HG03342 (cell line): ENCODE measurements at regions not wholly inside any gene's neighbourhood (a gene's known extent, or its start where the extent isn't known, plus 50 kb on each side); places are given as distances from the start of the nearest gene placed in this dataset.

ENCODE experiments used
- ATAC-seq: cut with Tn5 transposase; IDR thresholded peaks from one replicate; pipeline ENCODE4 v1.9.1; 2021; ENCODE audit warnings: mild to moderate bottlenecking, moderate library complexity; ENCODE audit not compliant: unreplicated experiment

DNA sequence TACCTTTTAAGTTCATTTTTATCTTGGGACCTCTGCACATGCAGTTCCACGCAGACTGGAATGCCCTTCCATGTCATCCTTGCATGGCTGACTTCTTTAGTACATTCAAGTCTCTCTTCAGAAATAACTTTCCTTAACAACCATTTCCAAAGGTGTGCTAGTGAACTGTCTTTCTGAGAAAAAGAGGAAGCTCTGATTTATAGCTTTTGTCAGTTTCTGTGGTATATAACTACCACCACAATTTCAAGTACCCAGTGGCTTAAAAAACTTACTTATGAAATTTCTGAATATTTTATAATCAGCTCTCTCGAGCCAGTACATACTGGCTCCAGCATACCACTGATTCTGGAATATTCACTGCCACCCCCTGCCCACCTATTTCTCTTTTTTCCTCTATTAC lies 1613.8 kb downstream of the MAT2B start:
- ATAC-seq, result no peak

DNA sequence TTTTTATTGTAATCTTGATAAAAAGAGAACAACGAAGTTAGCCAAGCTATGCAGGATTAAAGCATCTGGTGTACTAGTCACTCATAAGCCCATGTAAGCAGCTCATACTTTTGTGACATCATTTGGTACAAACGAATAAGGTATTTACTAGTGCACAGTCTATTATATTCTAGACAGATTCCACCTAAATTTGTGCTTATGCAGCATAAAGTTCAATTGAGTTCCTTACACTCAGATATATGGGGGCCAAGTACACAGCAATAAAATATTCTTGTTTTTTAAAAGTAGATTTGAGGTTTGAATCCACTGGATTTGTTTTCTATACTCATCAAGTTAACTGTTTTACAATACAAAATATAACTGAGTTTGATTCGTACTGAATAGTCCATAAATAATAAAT lies 1621.2 kb downstream of the MAT2B start:
- ATAC-seq, result no peak

DNA sequence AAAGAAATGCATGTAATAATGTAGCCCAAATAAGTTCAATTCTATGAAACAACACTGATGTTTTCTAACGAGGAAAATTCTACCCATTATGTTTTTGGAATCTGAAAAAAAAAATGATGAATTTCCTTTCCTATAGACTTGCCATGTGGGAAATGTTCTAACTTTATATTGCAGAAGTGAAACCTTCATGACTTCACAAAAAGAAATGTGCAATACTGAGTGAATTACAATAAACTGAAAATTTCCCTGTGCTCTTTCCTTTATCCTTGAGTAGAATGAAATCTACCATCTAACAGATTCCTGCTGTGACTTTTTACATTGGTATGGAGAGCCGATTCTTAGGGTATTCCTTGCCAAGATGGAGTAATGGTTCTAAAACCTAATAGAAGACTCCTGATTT lies 1622.5 kb downstream of the MAT2B start:
- no peak for ATAC-seq

DNA sequence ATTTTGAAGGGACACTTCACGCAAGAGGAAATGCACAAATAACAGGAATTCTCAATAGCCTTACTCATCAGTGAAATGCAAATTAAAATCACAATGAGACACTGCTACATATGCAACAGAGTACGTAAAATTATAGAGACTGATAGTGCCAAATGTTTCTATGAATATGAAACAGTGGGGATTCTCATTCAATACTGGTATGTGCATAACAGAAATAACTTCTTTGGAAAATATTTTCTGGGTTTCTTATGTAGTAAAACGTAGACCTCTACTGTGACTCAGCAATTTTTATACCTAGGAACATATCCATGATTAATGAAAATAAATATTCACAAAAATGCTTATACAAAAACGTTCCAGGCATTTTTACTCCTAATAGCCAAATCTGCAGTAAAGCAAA lies 1625.2 kb downstream of the MAT2B start:
- ATAC-seq, result no peak

DNA sequence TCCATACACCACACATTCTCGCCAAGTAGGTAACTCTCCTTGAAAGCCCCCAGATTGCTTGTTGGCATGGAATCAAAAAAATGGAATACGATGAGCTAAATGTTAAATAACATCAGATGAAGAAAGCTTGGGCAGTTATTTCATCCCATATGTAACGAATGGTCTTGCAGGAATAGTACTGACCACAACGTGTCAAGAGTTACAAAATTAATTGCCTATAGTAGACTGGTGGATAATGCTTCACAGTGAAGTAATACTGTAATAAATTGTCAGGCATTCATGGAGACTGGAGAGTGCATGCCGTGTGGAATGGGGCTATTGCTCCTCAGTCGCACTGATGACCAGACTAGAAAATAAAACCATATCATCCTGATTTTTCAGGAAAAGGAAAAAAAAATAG lies 1628.7 kb downstream of the MAT2B start:
- no peak for ATAC-seq

DNA sequence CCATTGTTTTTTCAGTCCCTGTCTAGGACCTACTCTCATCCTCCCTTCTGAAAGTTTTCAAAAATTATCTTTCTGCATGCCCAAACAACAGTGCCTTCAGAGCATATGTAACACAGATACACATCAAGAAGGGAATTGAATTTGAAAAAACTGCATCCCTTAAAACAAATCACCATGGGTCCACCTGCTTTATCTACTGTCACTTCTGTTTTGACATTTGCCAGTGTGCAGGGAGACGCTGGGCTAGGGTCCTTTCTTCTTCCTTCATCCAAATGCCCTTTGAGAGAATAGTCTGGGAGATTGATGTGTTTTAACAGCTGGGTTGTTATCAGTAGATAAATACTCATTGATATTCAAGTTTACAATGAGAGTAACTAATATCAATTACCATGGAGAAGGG lies 1630.1 kb downstream of the MAT2B start:
- ATAC-seq, result no peak

DNA sequence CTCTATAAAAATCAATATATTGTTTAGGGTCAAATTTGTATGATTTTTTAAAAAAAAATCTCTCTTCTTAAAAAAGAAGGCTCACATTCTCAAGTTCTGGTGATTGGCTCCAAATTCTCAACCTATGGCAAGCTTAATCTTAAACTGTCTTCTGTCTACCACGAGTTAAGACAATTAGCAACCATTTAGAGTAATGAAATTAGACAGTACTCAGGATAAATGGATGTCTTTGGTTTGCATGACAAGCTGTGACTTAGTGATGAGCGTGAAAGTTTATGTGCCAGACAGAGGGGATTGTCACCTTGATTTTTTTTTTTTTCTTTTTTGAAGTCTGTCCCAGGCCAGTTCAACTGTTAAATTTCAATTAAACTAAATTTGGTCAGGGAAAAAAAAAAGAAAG lies 1632.3 kb downstream of the MAT2B start:
- no peak for ATAC-seq

DNA sequence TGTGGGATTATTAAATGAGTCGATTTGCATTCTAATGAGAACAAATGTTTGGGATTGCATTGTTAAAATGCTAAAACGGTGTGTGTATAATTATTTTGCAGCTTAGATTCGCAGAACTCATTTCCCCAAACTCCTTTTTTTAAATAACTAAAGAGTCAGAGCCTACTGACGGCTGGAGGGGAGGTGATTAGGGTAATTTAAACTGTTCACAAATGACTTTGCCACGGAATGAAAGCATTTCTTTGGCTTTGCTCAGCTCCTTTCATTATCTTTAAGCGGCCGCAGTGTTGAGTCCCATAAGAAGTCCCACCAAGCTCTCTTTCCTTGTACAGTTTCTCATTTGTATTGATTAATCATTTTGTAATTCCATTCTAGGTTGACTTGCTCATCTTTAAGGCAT lies 1632.8 kb downstream of the MAT2B start:
- ATAC-seq, result no peak

DNA sequence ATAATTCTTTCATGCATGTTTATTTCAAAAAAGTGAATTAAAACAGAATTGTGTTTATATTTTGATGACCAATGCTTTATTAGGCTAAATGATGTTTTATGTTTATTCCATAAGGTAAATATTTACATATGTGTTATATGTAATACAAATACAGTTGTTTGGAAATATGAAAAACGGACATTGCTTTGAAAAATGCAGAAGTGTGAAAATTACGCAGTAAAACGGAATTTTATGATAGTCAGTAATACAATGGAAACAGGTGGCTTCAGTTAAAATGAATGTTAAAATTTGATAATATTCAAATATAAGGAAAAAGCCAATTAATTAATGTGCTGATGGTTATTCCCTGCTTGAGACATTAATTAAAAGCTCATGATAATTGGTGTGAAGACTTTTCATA lies 1633.8 kb downstream of the MAT2B start:
- ATAC-seq, result no peak

DNA sequence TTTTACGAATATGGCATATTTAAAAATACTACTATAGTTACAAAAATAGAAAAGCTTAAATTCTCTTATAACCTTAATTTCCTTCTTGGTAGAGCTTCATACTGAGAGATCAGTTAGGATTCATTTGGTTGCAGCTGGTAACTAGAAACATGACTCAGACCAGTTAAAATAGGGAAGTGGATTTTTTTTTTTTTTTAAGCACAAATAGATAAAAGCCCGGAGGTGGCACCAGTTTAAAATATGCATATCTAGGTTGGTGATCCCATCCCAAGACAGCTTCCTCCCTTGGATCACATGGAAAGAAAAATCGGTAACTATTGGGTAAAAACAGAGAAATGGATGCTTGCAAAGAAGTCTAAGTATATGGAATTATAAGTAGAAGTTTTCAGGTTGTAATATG lies 1634.3 kb downstream of the MAT2B start:
- ATAC-seq, result no peak

DNA sequence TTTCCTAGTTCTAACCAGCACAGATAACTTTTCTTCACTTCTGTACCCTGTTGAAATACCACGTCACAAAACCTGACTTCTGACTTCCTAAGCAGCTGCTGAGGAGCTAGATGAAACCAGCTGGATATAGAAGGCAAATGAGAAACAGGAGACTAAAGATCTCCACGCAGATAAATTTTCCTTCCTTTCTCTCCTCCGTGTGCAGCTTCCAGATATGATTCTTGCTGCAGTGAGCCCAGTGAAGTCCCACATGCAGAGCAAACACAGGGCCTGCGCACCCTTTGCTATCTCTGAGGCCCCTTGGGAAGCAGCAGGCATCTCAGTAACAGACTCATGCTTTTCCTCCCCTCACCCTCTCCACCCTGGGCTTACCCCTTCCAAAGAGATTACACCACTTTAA lies 1638.3 kb downstream of the MAT2B start:
- ATAC-seq, result no peak

DNA sequence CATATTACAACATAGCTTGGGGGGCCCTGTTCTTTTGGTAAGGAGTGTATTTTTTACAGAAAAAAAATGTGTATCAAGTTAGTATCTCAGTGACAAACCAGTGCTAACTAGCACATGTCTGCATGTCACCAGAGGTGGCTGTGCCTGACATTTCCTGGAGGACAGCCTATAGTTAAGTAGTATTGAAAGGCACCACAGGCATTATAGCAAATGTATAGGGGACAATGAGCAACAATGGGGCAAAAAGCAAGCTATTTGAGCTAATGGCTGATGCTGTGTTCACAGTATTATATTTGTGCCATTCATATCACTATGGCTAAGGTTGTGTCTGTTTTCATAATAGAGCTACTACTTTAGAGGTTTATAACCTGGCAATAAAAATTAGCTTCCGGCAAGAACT lies 1644.0 kb downstream of the MAT2B start:
- ATAC-seq, result no peak

DNA sequence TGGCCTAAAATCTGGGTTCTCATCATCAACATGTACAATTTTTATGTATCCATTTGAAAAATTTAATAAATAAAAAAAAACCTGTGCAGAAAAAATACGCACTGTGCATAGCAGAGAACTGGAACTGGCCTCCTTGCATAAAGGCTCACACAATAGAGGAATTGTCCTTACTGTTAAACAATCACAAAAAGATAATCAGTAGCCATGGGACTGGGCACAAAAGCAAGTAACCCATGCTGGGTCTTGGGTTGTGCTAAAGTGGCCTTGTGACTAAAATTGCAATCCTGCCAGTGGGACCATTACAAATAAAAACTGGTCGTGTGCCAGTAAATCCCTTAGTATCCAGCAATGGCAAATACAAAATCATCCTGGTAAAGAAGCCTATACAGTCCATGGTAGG lies 1646.6 kb downstream of the MAT2B start:
- ATAC-seq, result no peak

DNA sequence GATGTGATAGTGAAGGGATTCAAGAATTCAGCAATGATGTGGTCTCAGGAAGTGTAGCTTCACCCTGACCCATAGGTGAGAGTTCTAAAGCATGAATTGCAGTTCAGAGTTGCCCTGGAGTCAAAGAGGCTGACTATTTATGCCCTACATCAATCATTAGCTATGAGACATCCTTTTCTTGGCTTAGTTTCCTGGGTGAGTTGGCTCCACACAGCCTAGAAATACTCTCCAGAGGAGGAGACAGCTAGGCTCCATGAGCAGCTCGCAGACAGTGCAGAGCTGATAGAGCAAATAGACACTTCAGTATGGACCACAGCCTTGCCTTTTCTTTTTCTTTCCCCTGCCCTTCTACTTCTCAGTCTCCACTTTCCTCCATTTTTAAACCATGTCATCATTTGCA lies 1651.8 kb downstream of the MAT2B start:
- ATAC-seq, result no peak

DNA sequence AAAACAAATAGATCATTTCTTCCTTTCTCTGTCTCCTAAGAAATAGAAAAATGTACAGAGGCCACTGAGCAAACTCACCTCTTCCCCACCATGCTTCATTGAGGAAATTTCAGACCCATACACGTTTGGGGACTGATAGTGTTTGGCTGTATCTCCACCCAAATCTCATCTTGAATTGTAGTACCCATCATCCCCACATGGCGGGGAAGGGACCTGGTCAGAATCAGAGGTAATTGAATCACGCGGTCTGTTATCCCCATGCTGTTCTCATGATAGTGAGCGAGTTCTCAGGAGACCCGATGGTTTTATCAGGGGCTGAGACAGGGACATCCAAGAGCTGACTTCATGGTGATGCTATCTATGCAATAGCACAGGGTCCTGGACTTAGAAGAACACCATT lies 1655.8 kb downstream of the MAT2B start:
- ATAC-seq, result peak; percentile 54

DNA sequence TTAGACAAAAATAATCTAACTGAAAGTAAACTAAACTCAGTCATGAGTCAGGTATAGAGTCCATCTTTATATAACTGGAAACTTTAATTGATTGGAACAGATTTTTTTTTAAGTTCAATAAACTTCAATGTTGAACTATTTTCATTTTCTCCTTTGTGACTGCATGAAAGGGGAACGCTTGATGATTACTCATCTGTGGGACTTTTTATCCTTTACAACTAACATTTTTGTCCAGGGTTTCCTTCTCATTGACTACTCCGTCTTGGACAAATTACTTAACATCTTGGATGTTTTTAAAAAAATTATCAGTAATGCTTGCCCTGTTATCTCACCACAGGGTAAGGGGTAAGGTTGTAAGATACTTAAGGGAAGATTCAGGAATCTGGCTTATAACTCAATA lies 1658.4 kb downstream of the MAT2B start:
- no peak for ATAC-seq

DNA sequence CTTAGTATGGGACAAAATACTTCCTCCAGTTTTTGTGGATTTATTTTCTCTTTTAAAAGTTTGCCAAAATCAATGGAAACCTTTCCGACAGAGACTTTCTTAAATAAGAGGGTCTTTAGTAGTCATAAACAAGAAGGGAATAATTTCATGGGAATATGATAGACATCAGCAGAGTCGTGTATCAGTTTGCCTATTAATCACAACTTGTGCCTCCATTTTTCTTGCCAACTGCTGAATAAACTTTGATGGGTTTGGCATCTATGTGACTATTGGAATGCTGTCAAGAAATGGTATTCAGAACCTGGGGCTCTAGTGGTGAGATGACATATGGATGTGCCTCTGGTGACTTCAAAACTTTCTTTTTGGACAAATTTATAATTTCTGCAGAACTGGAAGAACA lies 1668.2 kb downstream of the MAT2B start:
- ATAC-seq, result no peak

DNA sequence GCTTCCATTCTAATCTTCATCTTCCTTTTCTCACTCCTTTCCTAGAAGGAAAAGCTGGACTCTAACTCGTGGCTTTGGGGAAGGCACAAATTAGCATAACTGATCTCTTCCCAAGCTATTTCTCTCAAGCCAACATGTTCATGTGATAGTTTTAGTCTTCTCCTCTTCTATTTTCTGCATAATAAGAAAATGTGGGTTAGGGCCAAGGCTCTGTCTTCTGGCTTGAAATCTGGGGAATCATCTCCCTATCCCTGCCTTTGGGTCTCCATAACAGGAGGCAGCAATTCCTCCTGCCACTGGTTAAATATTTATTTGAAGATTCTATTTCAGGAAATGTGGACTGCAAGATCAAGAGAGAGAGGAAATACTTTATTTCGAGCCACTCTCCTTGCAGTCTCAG lies 1669.6 kb downstream of the MAT2B start:
- ATAC-seq, result no peak

DNA sequence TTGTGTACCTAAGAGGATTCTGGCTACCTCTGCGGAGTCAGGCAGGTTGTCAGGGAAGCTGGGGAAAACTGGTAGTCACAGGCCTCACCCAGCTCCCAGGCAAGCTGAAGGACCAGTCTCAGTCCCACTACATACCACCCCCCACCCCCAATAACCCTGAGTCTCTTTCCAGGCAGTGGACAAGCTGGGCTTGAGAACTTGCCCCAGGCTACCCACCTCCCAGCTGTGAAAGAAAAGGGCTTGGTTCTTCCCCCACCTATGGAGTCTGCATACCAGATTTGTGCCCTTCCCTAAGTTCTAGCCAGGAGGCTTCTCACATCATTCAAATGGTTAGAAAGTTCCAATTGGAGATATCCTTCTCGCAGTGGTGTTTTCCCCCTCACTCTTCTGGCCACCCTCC lies 1678.8 kb downstream of the MAT2B start:
- ATAC-seq, result no peak

DNA sequence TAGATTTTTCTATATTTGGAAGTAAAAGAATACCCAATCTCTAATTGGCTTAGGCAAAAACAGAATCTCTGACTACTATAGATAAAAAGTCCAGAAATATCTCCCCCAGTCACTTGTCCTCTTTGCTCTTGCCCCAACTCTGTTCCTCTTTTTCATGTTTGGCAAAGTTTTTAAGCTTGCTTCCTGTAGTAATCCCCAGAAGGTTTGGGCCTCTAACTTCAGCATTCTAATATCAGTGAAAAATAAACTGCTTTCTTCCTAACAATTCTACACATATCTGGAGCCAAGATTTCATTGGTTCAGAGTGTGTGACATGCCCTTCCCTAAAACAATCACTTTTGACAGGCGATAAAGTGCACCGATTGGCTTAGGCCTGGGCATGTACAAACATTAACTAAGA lies 1680.3 kb downstream of the MAT2B start:
- no peak for ATAC-seq

DNA sequence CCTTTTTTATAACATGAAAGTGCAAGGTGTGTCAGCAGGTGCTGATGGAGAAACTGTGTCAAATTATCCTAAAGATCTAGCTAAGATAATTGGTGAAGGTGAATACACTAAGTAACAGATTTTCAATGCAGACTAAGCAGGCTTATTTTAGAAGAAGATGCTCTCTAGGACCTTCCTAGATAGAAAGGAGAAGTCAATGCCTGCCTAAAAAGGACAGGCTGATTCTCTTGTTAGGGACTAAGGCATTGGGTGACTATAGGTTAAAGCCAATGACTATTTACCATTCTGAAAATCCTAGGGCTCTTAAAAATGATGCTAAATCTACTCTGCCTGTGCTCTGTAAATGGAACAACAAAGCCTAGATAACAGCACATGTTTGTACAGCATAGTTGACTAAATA lies 1682.4 kb downstream of the MAT2B start:
- no peak for ATAC-seq

DNA sequence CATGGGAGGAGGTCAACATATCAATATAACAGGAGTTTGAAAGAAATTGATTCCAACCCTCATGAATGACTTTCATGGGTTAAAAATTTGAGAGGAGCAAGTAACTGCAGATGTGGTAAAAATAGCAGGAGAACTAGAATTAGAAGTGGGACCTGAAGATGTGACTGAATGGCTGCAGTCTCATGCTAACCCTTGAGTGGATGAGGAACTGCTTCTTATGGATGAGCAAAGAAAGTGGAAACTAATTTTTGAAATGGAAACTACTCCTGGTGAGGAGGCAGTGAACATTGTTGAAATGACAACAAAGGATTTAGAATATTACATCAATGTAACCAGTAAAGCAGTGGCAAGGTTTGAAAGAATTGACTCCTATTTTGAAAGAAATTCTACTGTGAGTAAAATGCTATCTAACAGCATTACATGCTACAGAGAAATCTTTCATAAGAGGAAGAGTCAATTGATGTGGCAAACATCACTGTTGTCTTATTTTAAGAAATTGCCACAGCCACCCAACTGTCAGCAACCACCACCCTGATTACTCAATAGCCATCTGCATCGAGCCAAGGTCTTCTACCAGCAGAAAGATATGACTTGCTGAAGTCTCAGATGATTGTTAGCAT lies 1683.2 kb downstream of the MAT2B start:
- ATAC-seq, result no peak

DNA sequence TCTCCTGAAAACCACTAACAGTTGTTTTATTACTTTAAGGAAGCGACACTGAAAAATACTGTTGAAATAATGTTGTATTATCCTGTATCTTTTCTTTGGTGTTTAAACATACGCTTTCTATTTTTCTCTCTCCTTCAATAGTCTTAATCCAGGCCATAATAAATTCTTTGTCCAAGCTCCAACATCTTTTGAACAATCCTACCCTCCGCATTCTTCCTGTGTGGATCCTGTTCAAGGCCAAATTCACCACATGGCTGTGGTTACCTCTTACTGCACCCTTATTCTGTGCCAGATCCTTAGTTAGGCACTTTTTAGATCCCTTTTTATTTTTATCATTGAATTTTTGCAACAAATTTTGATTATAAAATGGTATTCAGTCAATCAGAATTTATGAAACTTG lies 1691.5 kb downstream of the MAT2B start:
- no peak for ATAC-seq

DNA sequence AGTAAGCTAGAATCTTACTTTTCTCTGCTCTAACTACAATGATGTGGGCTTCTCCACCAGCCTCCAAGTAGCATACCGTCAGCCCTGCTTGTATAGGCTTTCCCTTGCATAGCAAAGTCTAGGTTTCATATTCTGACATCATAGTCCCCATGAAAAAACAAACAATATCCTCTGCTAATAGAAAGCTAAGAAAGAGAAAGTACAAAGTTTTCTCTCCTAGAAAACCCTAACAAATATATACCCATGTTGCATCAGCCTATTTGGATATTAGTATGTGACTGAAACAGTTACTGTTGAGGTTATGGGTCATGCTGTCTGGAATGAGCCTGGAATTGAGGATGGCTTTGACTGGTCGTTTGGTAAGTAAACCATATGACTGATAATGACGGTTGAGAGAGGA lies 1696.0 kb downstream of the MAT2B start:
- ATAC-seq, result no peak
